Body of pancreas (tissue), 4 donors: ENCODE measurements at regions not wholly inside any gene's neighbourhood (a gene's known extent, or its start where the extent isn't known, plus 50 kb on each side); places are given as distances from the start of the nearest gene placed in this dataset.

Experiments
- ATAC-seq: fragments of 150-250 bp; one replicate; pipeline ENCODE4 v1.9.1; 2016
- DNase-seq, 4 donors: peaks; one replicate each; pipeline ENCODE4 v3.0.0-alpha.2; 2019
- H3K27ac ChIP-seq, 4 donors: fragments of 200-600 bp; sonication (generic); 1 replicate in 3 of 4; 2 replicates in 1 of 4; pipeline versions ENCODE4 v1.5.1 to v1.6.1; 2016 to 2019; ENCODE audit warnings: mild to moderate bottlenecking in 1 of 4, mixed read lengths in 1 of 4, moderate library complexity in 1 of 4
- H3K27me3 ChIP-seq, 2 donors: fragments of 200-600 bp; sonication (generic); one replicate each; pipeline ENCODE4 v1.6.0; 2016; ENCODE audit warnings: mild to moderate bottlenecking in 1 of 2
- H3K36me3 ChIP-seq, 2 donors: fragments of 200-600 bp; sonication (generic); replicated peaks in 1 of 2; 2 replicates each; pipeline ENCODE4 v1.5.1; 2016; ENCODE audit warnings: low read depth in 2 of 2; ENCODE audit not compliant: insufficient read depth in 1 of 2
- H3K4me1 ChIP-seq: fragments of 200-600 bp; sonication (generic); one replicate; pipeline ENCODE4 v1.6.0; 2016
- H3K4me3 ChIP-seq, 2 donors: fragments of 200-600 bp; sonication (generic); 1 replicate in 1 of 2; 2 replicates in 1 of 2; pipeline ENCODE4 v1.5.1; 2016 to 2019
- H3K9me3 ChIP-seq, 3 donors: fragments of 200-600 bp; sonication (generic); 1 replicate in 2 of 3; 2 replicates in 1 of 3; pipeline ENCODE4 v1.5.1; 2016
- POLR2A ChIP-seq, 3 donors: fragments of 450-650 bp; IDR thresholded peaks; one replicate each; pipeline ENCODE4 v1.6.1; 2016; ENCODE audit warnings: antibody characterized with exemption in 3 of 3, mild to moderate bottlenecking in 2 of 3
- WGBS, 2 donors: methylation state at CpG; one replicate each; pipeline ENCODE4 v1.1.5; 2017; 5-methylcytosine and 5-hydroxymethylcytosine counted together
- intact Hi-C: fragments of 100-400 bp; cut with DNase I; formaldehyde crosslinking; loops from one replicate; pipeline ENCODE4 v1.15.1; 2023
- TF ChIP-seq, protein P1 (sequence below), 7 experiments: fragments of 450-650 bp in 4 of 7; fragments of 200-600 bp in 3 of 7; sonication (generic) in 3 of 7; IDR thresholded peaks; one replicate each; pipeline ENCODE4 v1.5.1; 2016 to 2019; ENCODE audit warnings: antibody characterized with exemption in 7 of 7

DNA sequence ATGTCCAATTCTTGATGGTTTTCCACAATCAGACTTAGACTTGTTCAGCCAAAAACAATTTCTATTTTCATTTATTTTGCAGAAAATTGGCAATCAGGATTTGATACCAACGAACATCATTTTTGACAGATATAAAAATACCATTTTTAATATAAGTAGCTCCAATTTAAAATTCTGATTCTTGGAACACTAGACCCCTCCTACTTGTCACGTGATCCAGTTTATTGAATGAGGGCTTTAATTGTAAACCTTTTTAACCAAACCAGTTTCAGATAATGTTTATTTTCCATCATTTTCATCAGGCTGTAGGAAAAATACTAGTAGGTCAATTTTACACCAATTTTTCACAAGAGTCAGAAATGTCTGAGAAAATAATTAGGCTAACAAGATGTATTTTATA lies 607.2 kb upstream of the RGS18 start:
- TF ChIP-seq, protein P1, sequence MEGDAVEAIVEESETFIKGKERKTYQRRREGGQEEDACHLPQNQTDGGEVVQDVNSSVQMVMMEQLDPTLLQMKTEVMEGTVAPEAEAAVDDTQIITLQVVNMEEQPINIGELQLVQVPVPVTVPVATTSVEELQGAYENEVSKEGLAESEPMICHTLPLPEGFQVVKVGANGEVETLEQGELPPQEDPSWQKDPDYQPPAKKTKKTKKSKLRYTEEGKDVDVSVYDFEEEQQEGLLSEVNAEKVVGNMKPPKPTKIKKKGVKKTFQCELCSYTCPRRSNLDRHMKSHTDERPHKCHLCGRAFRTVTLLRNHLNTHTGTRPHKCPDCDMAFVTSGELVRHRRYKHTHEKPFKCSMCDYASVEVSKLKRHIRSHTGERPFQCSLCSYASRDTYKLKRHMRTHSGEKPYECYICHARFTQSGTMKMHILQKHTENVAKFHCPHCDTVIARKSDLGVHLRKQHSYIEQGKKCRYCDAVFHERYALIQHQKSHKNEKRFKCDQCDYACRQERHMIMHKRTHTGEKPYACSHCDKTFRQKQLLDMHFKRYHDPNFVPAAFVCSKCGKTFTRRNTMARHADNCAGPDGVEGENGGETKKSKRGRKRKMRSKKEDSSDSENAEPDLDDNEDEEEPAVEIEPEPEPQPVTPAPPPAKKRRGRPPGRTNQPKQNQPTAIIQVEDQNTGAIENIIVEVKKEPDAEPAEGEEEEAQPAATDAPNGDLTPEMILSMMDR (IDR thresholded peaks at IDR 0.05), result no peak
- TF ChIP-seq POLR2A (IDR thresholded peaks at IDR 0.05), result no peak
- H3K9me3 ChIP-seq, result no peaks in the 10 kb centered on the region
- no peak overlapping the region for H3K4me3 ChIP-seq
- no peak for ATAC-seq
- H3K4me1 ChIP-seq, result no peaks in the 10 kb centered on the region
- intact Hi-C loops, result no loop called here
- no peaks in the 10 kb centered on the region for H3K27me3 ChIP-seq
- H3K27ac ChIP-seq, result no peak overlapping the region
- WGBS, 2 donors, result 80 to 83% methylated on average over 2 of the region's 2 CpGs
- no peak for DNase-seq
- H3K36me3 ChIP-seq, result no peaks in the 10 kb centered on the region

DNA sequence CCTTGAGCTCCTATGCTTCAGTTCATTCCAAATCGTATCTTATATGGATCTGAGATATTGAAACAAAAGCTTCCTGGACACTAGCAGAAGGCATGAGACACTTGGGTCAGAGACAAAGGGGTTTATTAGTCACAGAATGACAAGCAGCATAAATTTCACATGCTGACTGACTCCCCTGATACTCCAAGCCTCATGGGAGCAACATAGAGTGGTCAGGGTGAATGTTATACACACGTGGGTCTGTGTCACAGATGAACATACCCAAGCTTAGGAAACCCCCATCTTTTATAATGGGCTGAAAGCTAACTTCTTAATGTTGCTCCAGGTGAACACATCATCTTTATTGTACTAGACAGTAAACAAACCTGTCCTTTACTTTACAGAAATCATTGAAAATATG lies 599.9 kb upstream of the RGS18 start:
- no peaks in the 10 kb centered on the region for H3K9me3 ChIP-seq
- no peak overlapping the region for H3K27ac ChIP-seq
- intact Hi-C loops, result no loop called here
- 62 to 71% methylated on average over 2 of the region's 2 CpGs for WGBS, 2 donors
- no peaks in the 10 kb centered on the region for H3K27me3 ChIP-seq
- H3K36me3 ChIP-seq, result no peaks in the 10 kb centered on the region
- no peak for TF ChIP-seq POLR2A (IDR thresholded peaks at IDR 0.05)
- TF ChIP-seq, protein P1 (IDR thresholded peaks at IDR 0.05), result no peak
- ATAC-seq (no peak), DNase-seq (no peak)
- no peak overlapping the region for H3K4me3 ChIP-seq
- H3K4me1 ChIP-seq, result no peaks in the 10 kb centered on the region

DNA sequence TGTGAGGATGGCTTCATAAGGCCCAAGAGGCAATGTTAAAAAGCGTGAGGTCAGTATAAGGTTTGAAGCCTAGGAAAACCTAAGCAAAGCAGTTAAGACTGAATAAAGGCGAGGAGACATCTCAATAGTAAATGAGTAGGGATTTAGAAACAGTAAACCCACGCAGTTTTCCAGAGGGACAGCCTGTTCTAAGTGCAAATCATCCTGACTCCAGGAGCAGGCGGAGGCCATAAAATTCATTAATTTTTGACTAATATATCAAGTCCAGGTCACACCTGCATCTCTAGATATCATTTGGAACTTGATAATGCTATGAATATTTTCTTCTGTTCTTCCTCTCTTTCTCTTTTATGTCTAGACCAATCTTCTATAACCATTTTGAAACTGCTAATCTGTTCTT lies 597.0 kb upstream of the RGS18 start:
- Histone ChIP-seq H3K9me3 (no peaks in the 10 kb centered on the region), H3K27ac (no peak overlapping the region), H3K4me3 (no peak overlapping the region), H3K36me3 (no peaks in the 10 kb centered on the region), H3K4me1 (no peaks in the 10 kb centered on the region), H3K27me3 (no peaks in the 10 kb centered on the region)
- 68 to 76% methylated on average over 4 of the region's 4 CpGs for WGBS, 2 donors
- DNase-seq (no peak), ATAC-seq (no peak)
- no peak for TF ChIP-seq POLR2A (IDR thresholded peaks at IDR 0.05)
- TF ChIP-seq, protein P1 (IDR thresholded peaks at IDR 0.05), result no peak
- intact Hi-C loops, result no loop called here

DNA sequence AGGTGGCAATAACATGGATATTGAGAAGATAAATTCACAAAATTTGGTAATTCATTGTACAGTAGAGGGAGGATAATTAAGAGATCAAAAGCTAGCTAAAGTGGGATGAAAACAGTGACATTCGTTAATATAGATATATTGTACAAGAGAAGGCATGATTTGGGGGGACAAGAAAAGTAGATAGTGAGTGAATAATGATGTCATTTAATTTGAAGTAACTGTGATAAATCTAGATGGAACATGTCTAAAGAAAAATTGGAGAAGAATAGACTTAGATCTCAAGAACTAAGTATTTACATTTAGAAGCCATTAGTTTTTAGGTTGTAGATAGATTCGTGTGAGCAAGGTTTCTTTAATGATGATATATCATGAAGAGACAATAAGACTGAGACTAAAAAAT lies 594.0 kb upstream of the RGS18 start:
- WGBS, 2 donors, result 80 to 82% methylated on average over 2 of the region's 2 CpGs
- no peaks in the 10 kb centered on the region for H3K4me1 ChIP-seq
- TF ChIP-seq POLR2A (IDR thresholded peaks at IDR 0.05), result no peak
- TF ChIP-seq, protein P1 (IDR thresholded peaks at IDR 0.05), result no peak
- ATAC-seq, result no peak
- no peaks in the 10 kb centered on the region for H3K9me3 ChIP-seq
- no peak overlapping the region for H3K4me3 ChIP-seq
- DNase-seq, result no peak
- no peaks in the 10 kb centered on the region for H3K36me3 ChIP-seq
- no peak overlapping the region for H3K27ac ChIP-seq
- H3K27me3 ChIP-seq, result no peaks in the 10 kb centered on the region
- intact Hi-C loops, result no loop called here

DNA sequence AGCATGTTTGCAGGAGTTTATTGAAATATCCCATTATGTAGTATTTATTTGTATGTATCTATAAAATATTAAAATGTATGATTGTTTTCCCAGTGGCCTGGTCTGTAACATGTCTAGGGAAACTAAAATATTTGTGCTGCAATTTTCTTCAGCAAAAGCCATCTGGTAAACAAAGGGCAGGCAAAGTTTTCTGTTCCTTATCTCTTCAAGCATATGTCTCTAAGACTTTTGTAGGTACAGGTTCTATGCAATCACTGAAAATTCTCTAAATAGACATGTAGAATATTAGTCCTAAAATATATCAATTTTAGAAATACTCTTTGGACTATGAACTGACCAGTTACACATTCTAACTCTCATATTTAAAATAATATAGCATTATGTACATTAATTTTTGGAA lies 585.8 kb upstream of the RGS18 start:
- no peak for ATAC-seq

More for the DNA sequence above, 585.8 kb upstream of the RGS18 start:
- DNase-seq, result no peak
- Histone ChIP-seq H3K4me3 (no peak overlapping the region), H3K9me3 (no peaks in the 10 kb centered on the region), H3K27me3 (no peaks in the 10 kb centered on the region), H3K27ac (no peak overlapping the region), H3K4me1 (no peaks in the 10 kb centered on the region), H3K36me3 (no peaks in the 10 kb centered on the region)
- intact Hi-C loops, result no loop called here
- TF ChIP-seq POLR2A (IDR thresholded peaks at IDR 0.05), result no peak
- TF ChIP-seq, protein P1 (IDR thresholded peaks at IDR 0.05), result no peak
